WTC11 (cell line): ENCODE measurements at regions not wholly inside any gene's neighbourhood (a gene's known extent, or its start where the extent isn't known, plus 50 kb on each side); places are given as distances from the start of the nearest gene placed in this dataset.

Experiments used
- ATAC-seq: fragments of 200-7000 bp; cut with Tn5 transposase; 2 replicates; pipeline ENCODE4 v1.10.0; 2021; ENCODE audit warnings: mild to moderate bottlenecking, moderate library complexity
- CTCF ChIA-PET: fragments of 300-600 bp; sonication (Branson Sonifier 250); formaldehyde crosslinking; loops from one replicate; lab custom pipeline; 2021; ENCODE audit warnings: antibody characterized with exemption; lab: Charles Lee
- POLR2A ChIA-PET: fragments of 350-600 bp; sonication (Branson Sonifier 250); formaldehyde crosslinking; loops from one replicate; lab custom pipeline; 2021; ENCODE audit warnings: antibody characterized with exemption; lab: Charles Lee
- DNase-seq: peaks from one replicate; pipeline ENCODE4 v3.0.0; 2021; ENCODE audit warnings: low spot score
- H3K27ac Mint-ChIP-seq: 2 replicates; pipeline ENCODE4 v1.8.0; 2021; ENCODE audit warnings: mixed read lengths
- H3K27me3 Mint-ChIP-seq: 2 replicates; pipeline ENCODE4 v1.8.0; 2021; ENCODE audit warnings: low read depth, mild to moderate bottlenecking, moderate library complexity, mixed read lengths
- H3K36me3 Mint-ChIP-seq: 2 replicates; pipeline ENCODE4 v1.8.0; 2021; ENCODE audit warnings: mixed read lengths
- H3K4me1 Mint-ChIP-seq: 2 replicates; pipeline ENCODE4 v1.8.0; 2022; ENCODE audit warnings: mixed read lengths
- H3K4me3 Mint-ChIP-seq: 2 replicates; pipeline ENCODE4 v1.8.0; 2021; ENCODE audit warnings: mild to moderate bottlenecking, moderate library complexity, mixed read lengths
- H3K9me3 Mint-ChIP-seq: 2 replicates; pipeline ENCODE4 v1.8.0; 2021; ENCODE audit warnings: mixed read lengths
- E2F1 ChIP-seq: sonication (generic); formaldehyde crosslinking; IDR thresholded peaks from 2 replicates; pipeline ENCODE4 v1.8.0; 2022; ENCODE audit warnings: mild to moderate bottlenecking, missing genetic modification reagents
- ETV6 ChIP-seq: sonication (generic); formaldehyde crosslinking; IDR thresholded peaks from 2 replicates; pipeline ENCODE4 v1.8.1; 2022; ENCODE audit warnings: mild to moderate bottlenecking, missing genetic modification reagents
- MLX ChIP-seq: sonication (generic); formaldehyde crosslinking; IDR thresholded peaks from 2 replicates; pipeline ENCODE4 v1.8.1; 2023; ENCODE audit warnings: mild to moderate bottlenecking, missing genetic modification reagents, moderate library complexity
- MYBL2 ChIP-seq: sonication (generic); formaldehyde crosslinking; IDR thresholded peaks from 2 replicates; pipeline ENCODE4 v1.8.1; 2023; ENCODE audit warnings: mild to moderate bottlenecking, moderate library complexity, missing genetic modification reagents
- NFATC4 ChIP-seq: fragments of 250-450 bp; sonication (Bioruptor Pico); IDR thresholded peaks from 2 replicates; pipeline ENCODE4 v1.9.0; 2021; ENCODE audit warnings: mild to moderate bottlenecking
- NR2C2 ChIP-seq: sonication (generic); formaldehyde crosslinking; IDR thresholded peaks from 2 replicates; pipeline ENCODE4 v1.8.0; 2022; ENCODE audit warnings: mild to moderate bottlenecking, missing genetic modification reagents
- OVOL2 ChIP-seq: fragments of 250-450 bp; sonication (Bioruptor Pico); IDR thresholded peaks from 2 replicates; pipeline ENCODE4 v1.9.0; 2021; ENCODE audit warnings: mild to moderate bottlenecking, borderline replicate concordance
- RELA ChIP-seq: sonication (generic); formaldehyde crosslinking; IDR thresholded peaks from 2 replicates; pipeline ENCODE4 v1.8.1; 2022; ENCODE audit warnings: missing genetic modification reagents, mild to moderate bottlenecking, borderline replicate concordance
- SMAD4 ChIP-seq: sonication (generic); formaldehyde crosslinking; IDR thresholded peaks from 2 replicates; pipeline ENCODE4 v1.8.0; 2022; ENCODE audit warnings: mild to moderate bottlenecking, missing genetic modification reagents
- TCF7 ChIP-seq: sonication (generic); formaldehyde crosslinking; IDR thresholded peaks from 2 replicates; pipeline ENCODE4 v1.8.0; 2022; ENCODE audit warnings: mild to moderate bottlenecking, low read depth, missing genetic modification reagents, moderate library complexity
- TEAD4 ChIP-seq: sonication (generic); formaldehyde crosslinking; IDR thresholded peaks from 2 replicates; pipeline ENCODE4 v1.8.0; 2022; ENCODE audit warnings: mild to moderate bottlenecking, missing genetic modification reagents
- ZNF232 ChIP-seq: sonication (generic); formaldehyde crosslinking; IDR thresholded peaks from 2 replicates; pipeline ENCODE4 v1.8.0; 2022; ENCODE audit warnings: mild to moderate bottlenecking, missing genetic modification reagents
- ZNF532 ChIP-seq: fragments of 250-450 bp; sonication (Bioruptor Pico); IDR thresholded peaks from 2 replicates; pipeline ENCODE4 v1.9.0; 2021; ENCODE audit warnings: mild to moderate bottlenecking, borderline replicate concordance
- ZNF671 ChIP-seq: fragments of 250-450 bp; sonication (Bioruptor Pico); IDR thresholded peaks from 2 replicates; pipeline ENCODE4 v1.8.0; 2021; ENCODE audit warnings: mild to moderate bottlenecking
- ZSCAN18 ChIP-seq: fragments of 250-450 bp; sonication (Bioruptor Pico); IDR thresholded peaks from 2 replicates; pipeline ENCODE4 v2.1.2; 2022; ENCODE audit warnings: mild to moderate bottlenecking, moderate library complexity
- TF ChIP-seq, protein P1 (sequence below): sonication (generic); formaldehyde crosslinking; IDR thresholded peaks from 2 replicates; pipeline ENCODE4 v1.8.1; 2022; ENCODE audit warnings: missing genetic modification reagents, borderline replicate concordance
- TF ChIP-seq, protein P2 (sequence below): fragments of 250-450 bp; sonication (Bioruptor Pico); IDR thresholded peaks from 2 replicates; pipeline ENCODE4 v1.9.0; 2021; ENCODE audit warnings: mild to moderate bottlenecking
- TF ChIP-seq, protein P3 (sequence below): sonication (generic); formaldehyde crosslinking; IDR thresholded peaks from 2 replicates; pipeline ENCODE4 v1.8.1; 2022; ENCODE audit warnings: mild to moderate bottlenecking, missing genetic modification reagents, moderate library complexity, borderline replicate concordance
- TF ChIP-seq, protein P4 (sequence below): fragments of 200-600 bp; IDR thresholded peaks from 2 replicates; pipeline ENCODE4 v1.8.0; 2022; ENCODE audit warnings: antibody characterized with exemption

- no peak for ATAC-seq
- H3K27ac Mint-ChIP-seq = no peak overlapping the region
- H3K4me3 Mint-ChIP-seq = no peak overlapping the region
- peaks cover 91% of the 10 kb centered on the region for H3K9me3 Mint-ChIP-seq
- POLR2A ChIA-PET = no interaction called here
- CTCF ChIA-PET = no interaction called here
- no peaks in the 10 kb centered on the region for H3K4me1 Mint-ChIP-seq
- no peak for DNase-seq
- H3K27me3 Mint-ChIP-seq = peaks cover 19% of the 10 kb centered on the region
- no peak for TF ChIP-seq SMAD4 (CRISPR knock-in tag)
- TF ChIP-seq, protein P1, sequence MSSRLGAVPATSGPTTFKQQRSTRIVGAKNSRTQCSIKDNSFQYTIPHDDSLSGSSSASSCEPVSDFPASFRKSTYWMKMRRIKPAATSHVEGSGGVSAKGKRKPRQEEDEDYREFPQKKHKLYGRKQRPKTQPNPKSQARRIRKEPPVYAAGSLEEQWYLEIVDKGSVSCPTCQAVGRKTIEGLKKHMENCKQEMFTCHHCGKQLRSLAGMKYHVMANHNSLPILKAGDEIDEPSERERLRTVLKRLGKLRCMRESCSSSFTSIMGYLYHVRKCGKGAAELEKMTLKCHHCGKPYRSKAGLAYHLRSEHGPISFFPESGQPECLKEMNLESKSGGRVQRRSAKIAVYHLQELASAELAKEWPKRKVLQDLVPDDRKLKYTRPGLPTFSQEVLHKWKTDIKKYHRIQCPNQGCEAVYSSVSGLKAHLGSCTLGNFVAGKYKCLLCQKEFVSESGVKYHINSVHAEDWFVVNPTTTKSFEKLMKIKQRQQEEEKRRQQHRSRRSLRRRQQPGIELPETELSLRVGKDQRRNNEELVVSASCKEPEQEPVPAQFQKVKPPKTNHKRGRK (CRISPR knock-in tag) = no peak
- no peak for TF ChIP-seq ZNF232 (CRISPR knock-in tag)
- TF ChIP-seq MYBL2 (CRISPR knock-in tag) = no peak
- no peak for TF ChIP-seq NR2C2 (CRISPR knock-in tag)
- TF ChIP-seq, protein P2, sequence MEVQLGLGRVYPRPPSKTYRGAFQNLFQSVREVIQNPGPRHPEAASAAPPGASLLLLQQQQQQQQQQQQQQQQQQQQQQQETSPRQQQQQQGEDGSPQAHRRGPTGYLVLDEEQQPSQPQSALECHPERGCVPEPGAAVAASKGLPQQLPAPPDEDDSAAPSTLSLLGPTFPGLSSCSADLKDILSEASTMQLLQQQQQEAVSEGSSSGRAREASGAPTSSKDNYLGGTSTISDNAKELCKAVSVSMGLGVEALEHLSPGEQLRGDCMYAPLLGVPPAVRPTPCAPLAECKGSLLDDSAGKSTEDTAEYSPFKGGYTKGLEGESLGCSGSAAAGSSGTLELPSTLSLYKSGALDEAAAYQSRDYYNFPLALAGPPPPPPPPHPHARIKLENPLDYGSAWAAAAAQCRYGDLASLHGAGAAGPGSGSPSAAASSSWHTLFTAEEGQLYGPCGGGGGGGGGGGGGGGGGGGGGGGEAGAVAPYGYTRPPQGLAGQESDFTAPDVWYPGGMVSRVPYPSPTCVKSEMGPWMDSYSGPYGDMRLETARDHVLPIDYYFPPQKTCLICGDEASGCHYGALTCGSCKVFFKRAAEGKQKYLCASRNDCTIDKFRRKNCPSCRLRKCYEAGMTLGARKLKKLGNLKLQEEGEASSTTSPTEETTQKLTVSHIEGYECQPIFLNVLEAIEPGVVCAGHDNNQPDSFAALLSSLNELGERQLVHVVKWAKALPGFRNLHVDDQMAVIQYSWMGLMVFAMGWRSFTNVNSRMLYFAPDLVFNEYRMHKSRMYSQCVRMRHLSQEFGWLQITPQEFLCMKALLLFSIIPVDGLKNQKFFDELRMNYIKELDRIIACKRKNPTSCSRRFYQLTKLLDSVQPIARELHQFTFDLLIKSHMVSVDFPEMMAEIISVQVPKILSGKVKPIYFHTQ (CRISPR knock-in tag) = no peak
- no peak for TF ChIP-seq ZNF532 (CRISPR knock-in tag)
- no peak for TF ChIP-seq MLX (CRISPR knock-in tag)
- TF ChIP-seq, protein P3, sequence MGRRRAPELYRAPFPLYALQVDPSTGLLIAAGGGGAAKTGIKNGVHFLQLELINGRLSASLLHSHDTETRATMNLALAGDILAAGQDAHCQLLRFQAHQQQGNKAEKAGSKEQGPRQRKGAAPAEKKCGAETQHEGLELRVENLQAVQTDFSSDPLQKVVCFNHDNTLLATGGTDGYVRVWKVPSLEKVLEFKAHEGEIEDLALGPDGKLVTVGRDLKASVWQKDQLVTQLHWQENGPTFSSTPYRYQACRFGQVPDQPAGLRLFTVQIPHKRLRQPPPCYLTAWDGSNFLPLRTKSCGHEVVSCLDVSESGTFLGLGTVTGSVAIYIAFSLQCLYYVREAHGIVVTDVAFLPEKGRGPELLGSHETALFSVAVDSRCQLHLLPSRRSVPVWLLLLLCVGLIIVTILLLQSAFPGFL = no peak
- TF ChIP-seq, protein P4, sequence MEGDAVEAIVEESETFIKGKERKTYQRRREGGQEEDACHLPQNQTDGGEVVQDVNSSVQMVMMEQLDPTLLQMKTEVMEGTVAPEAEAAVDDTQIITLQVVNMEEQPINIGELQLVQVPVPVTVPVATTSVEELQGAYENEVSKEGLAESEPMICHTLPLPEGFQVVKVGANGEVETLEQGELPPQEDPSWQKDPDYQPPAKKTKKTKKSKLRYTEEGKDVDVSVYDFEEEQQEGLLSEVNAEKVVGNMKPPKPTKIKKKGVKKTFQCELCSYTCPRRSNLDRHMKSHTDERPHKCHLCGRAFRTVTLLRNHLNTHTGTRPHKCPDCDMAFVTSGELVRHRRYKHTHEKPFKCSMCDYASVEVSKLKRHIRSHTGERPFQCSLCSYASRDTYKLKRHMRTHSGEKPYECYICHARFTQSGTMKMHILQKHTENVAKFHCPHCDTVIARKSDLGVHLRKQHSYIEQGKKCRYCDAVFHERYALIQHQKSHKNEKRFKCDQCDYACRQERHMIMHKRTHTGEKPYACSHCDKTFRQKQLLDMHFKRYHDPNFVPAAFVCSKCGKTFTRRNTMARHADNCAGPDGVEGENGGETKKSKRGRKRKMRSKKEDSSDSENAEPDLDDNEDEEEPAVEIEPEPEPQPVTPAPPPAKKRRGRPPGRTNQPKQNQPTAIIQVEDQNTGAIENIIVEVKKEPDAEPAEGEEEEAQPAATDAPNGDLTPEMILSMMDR = no peak
- TF ChIP-seq TEAD4 = no peak
- H3K36me3 Mint-ChIP-seq = peaks cover 87% of the 10 kb centered on the region
These were observed 504.6 kb downstream of the ALG10 start for GRCh38 chr12:34526946-34527345.

GRCh38 chr12:34547276-34547675 lies 525.0 kb downstream of the ALG10 start:
- Mint-ChIP-seq H3K27ac (no peak overlapping the region), H3K4me3 (no peak overlapping the region), H3K27me3 (peaks cover 18% of the 10 kb centered on the region), H3K4me1 (no peaks in the 10 kb centered on the region), H3K9me3 (peaks cover 82% of the 10 kb centered on the region), H3K36me3 (peaks cover 89% of the 10 kb centered on the region)
- ChIA-PET POLR2A (no interaction called here), CTCF (no interaction called here)
- no peak for ATAC-seq
- no peak for DNase-seq
- TF ChIP-seq, protein P1 (CRISPR knock-in tag) = no peak
- TF ChIP-seq RELA (CRISPR knock-in tag) (no peak), E2F1 (no peak), OVOL2 (CRISPR knock-in tag) (no peak), ETV6 (CRISPR knock-in tag) (no peak), TCF7 (no peak), NFATC4 (CRISPR knock-in tag) (no peak), ZNF671 (CRISPR knock-in tag) (no peak), ZSCAN18 (CRISPR knock-in tag) (no peak)
